Transverse colon (tissue), 4 donors: ENCODE measurements at regions not wholly inside any gene's neighbourhood (a gene's known extent, or its start where the extent isn't known, plus 50 kb on each side); places are given as distances from the start of the nearest gene placed in this dataset.
"Not testable (repeated sequence)": the region's sequence is repeated elsewhere in the genome, so short reads cannot be mapped to it uniquely, and the experiment has no call there.

Experiments used
- DNase-seq: peaks from one replicate; pipeline ENCODE4 v3.0.0-alpha.2; 2019
- H3K27ac ChIP-seq, 4 donors: fragments of 200-600 bp; sonication (generic); 2 replicates each; pipeline ENCODE4 v1.5.1; 2016 to 2018; ENCODE audit warnings: inconsistent platforms in 4 of 4
- H3K27me3 ChIP-seq: fragments of 200-600 bp; sonication (generic); 2 replicates; pipeline ENCODE4 v1.5.1; 2017; ENCODE audit warnings: inconsistent platforms
- H3K36me3 ChIP-seq, 4 donors: fragments of 200-600 bp; sonication (generic); 2 replicates each; pipeline ENCODE4 v1.5.1; 2017 to 2019; ENCODE audit warnings: inconsistent platforms in 4 of 4
- H3K4me1 ChIP-seq, 4 donors: fragments of 200-600 bp; sonication (generic); 2 replicates each; pipeline ENCODE4 v1.5.1; 2017 to 2020; ENCODE audit warnings: inconsistent platforms in 4 of 4
- H3K4me3 ChIP-seq, 4 donors: fragments of 200-600 bp; sonication (generic); 1 replicate in 1 of 4; 2 replicates in 3 of 4; pipeline versions ENCODE4 v1.5.1 to v1.6.1; 2017 to 2019; ENCODE audit warnings: inconsistent platforms in 4 of 4
- H3K9me3 ChIP-seq, 2 donors: fragments of 200-600 bp; sonication (generic); 2 replicates each; pipeline ENCODE4 v1.5.1; 2017 to 2019; ENCODE audit warnings: inconsistent platforms in 2 of 2
- EP300 ChIP-seq: sonication (generic); formaldehyde crosslinking; IDR thresholded peaks from one replicate; pipeline ENCODE4 v1.6.1; 2017; ENCODE audit warnings: antibody characterized with exemption, low read depth
- POLR2A ChIP-seq: fragments of 450-650 bp; IDR thresholded peaks from one replicate; pipeline ENCODE4 v1.6.1; 2016; ENCODE audit warnings: antibody characterized with exemption, mild to moderate bottlenecking, moderate library complexity
- POLR2AphosphoS5 ChIP-seq, 3 donors: sonication (generic); formaldehyde crosslinking; IDR thresholded peaks; one replicate each; pipeline ENCODE4 v1.6.1; 2016; ENCODE audit warnings: antibody characterized with exemption in 3 of 3
- WGBS, 2 donors: methylation state at CpG; one replicate each; pipeline ENCODE4 v1.1.5; 2018; ENCODE audit warnings: low coverage in 1 of 2; 5-methylcytosine and 5-hydroxymethylcytosine counted together
- in situ Hi-C, 4 donors: fragments of 200-750 bp; cut with MboI; loops; one replicate each; pipeline versions ENCODE4 v1.15.0 to v1.15.1; 2017; ENCODE audit warnings: low sequenced_read_pairs in 3 of 4, low pct_ligation_motif_present in 1 of 4, low pct_unique_long_range_greater_than_20kb in 1 of 4
- intact Hi-C: fragments of 100-400 bp; cut with DNase I; formaldehyde crosslinking; loops from one replicate; pipeline ENCODE4 v1.15.1; 2023; ENCODE audit warnings: low total_unique reads
- TF ChIP-seq, protein P1 (sequence below), 5 experiments: fragments of 200-600 bp in 3 of 5; fragments of 450-650 bp in 2 of 5; sonication (generic) in 3 of 5; IDR thresholded peaks; 1 replicate in 2 of 5; 2 replicates in 3 of 5; pipeline ENCODE4 v1.5.1; 2016 to 2017; ENCODE audit warnings: antibody characterized with exemption in 5 of 5, inconsistent platforms in 3 of 5, mild to moderate bottlenecking in 2 of 5, moderate library complexity in 1 of 5

GRCh38 chr6:27605401-27606342 is 132.8 kb upstream of the ZNF184 start:
- H3K4me3 ChIP-seq, result no peak overlapping the region
- H3K9me3 ChIP-seq, result no peaks in the 10 kb centered on the region
- H3K36me3 ChIP-seq, result no peaks in the 10 kb centered on the region
- intact Hi-C loops, result no loop called here
- H3K27ac ChIP-seq, result no peak overlapping the region
- in situ Hi-C loops, result no loop called here
- 23 to 55% methylated on average over 3 to 31 of the region's 31 CpGs for WGBS, 2 donors
- peaks cover 75% of the 10 kb centered on the region for H3K27me3 ChIP-seq
- TF ChIP-seq, protein P1, sequence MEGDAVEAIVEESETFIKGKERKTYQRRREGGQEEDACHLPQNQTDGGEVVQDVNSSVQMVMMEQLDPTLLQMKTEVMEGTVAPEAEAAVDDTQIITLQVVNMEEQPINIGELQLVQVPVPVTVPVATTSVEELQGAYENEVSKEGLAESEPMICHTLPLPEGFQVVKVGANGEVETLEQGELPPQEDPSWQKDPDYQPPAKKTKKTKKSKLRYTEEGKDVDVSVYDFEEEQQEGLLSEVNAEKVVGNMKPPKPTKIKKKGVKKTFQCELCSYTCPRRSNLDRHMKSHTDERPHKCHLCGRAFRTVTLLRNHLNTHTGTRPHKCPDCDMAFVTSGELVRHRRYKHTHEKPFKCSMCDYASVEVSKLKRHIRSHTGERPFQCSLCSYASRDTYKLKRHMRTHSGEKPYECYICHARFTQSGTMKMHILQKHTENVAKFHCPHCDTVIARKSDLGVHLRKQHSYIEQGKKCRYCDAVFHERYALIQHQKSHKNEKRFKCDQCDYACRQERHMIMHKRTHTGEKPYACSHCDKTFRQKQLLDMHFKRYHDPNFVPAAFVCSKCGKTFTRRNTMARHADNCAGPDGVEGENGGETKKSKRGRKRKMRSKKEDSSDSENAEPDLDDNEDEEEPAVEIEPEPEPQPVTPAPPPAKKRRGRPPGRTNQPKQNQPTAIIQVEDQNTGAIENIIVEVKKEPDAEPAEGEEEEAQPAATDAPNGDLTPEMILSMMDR (IDR thresholded peaks at IDR 0.05), result no peak
- TF ChIP-seq POLR2A (no peak), POLR2AphosphoS5 (IDR thresholded peaks at IDR 0.05) (no peak), EP300 (no peak)
- DNase-seq, result no peak
- H3K4me1 ChIP-seq, result no peaks in the 10 kb centered on the region

DNA sequence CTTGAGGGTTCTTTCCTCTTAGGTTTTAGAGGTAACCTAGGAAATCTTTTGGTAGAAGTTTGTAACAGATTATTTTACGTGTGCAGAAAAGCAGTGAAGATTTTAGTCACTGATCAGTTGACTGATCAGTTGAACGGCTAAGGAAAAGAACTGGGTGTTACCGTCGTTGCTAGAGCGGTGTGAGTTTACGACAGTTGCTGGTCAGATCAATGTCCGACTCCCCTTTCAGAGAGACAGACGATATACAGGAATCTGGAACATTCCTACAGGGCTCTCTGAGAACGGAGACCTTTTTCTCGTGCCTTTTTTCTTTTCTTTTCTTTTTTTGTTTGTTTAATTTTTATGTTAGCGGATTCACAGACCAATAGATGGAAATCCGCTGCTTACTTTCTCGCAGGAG is 132.1 kb upstream of the ZNF184 start:
- peaks cover 79% of the 10 kb centered on the region for H3K27me3 ChIP-seq
- intact Hi-C loops, result no loop called here

GRCh38 chr6:27601668-27602254 is 128.9 kb upstream of the ZNF184 start:
- Histone ChIP-seq H3K4me1 (no peaks in the 10 kb centered on the region), H3K9me3 (no peaks in the 10 kb centered on the region), H3K27me3 (peaks cover 99% of the 10 kb centered on the region), H3K4me3 (no peak overlapping the region), H3K36me3 (no peaks in the 10 kb centered on the region), H3K27ac (no peak overlapping the region)
- WGBS, 2 donors, result 23 to 53% methylated on average over 16 to 23 of the region's 23 CpGs
- DNase-seq, result no peak
- in situ Hi-C loops, result no loop called here
- no peak for TF ChIP-seq POLR2AphosphoS5 (IDR thresholded peaks at IDR 0.05)
- intact Hi-C loops, result no loop called here

More for the DNA sequence above, 132.1 kb upstream of the ZNF184 start:
- no peak overlapping the region for H3K27ac ChIP-seq
- in situ Hi-C loops, result no loop called here
- H3K4me1 ChIP-seq, result no peaks in the 10 kb centered on the region
- DNase-seq, result no peak
- H3K4me3 ChIP-seq, result no peak overlapping the region
- 12 to 18% methylated on average over 10 to 13 of the region's 13 CpGs for WGBS, 2 donors
- H3K9me3 ChIP-seq, result no peaks in the 10 kb centered on the region
- no peak for TF ChIP-seq POLR2A
- no peak for TF ChIP-seq EP300
- TF ChIP-seq POLR2AphosphoS5 (IDR thresholded peaks at IDR 0.05), result no peak
- TF ChIP-seq, protein P1 (IDR thresholded peaks at IDR 0.05), result no peak
- H3K36me3 ChIP-seq, result no peaks in the 10 kb centered on the region

- in situ Hi-C loops, result no loop called here
- Histone ChIP-seq H3K4me1 (no peaks in the 10 kb centered on the region), H3K27ac (no peak overlapping the region), H3K4me3 (no peak overlapping the region), H3K27me3 (peaks cover 99% of the 10 kb centered on the region), H3K9me3 (no peaks in the 10 kb centered on the region), H3K36me3 (no peaks in the 10 kb centered on the region)
- TF ChIP-seq, protein P1 (IDR thresholded peaks at IDR 0.05), result no peak
- no peak for TF ChIP-seq EP300
- TF ChIP-seq POLR2A, result no peak
- TF ChIP-seq POLR2AphosphoS5 (IDR thresholded peaks at IDR 0.05), result no peak
- no peak for DNase-seq
- WGBS, 2 donors, result 87 to 91% methylated on average over 6 to 19 of the region's 19 CpGs
- intact Hi-C loops, result no loop called here
Observed at GRCh38 chr6:27599859-27600532, 127.1 kb upstream of the ZNF184 start.

DNA sequence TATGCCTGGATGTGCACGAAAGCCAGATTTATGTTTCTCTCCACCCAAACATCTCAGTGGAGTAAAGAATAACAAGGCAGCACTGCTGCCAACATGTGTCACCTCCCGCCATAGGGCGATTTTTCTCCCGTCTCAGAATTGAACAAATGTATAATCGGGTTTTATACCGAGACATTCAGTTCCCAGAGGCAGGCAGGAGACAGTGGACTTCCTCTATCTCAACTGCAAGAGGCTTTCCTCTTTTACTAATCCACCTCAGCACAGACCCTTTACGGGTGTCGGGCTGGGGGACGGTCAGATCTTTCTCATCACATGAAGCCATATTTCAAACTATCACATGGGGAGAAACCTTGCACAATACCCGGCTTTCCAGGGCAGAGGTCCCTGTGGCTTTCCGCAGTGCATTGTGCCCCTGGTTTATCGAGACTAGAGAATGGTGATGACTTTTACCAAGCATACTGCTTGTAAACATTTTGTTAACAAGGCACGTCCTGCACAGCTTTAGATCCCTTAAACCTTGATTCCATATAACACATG is 124.2 kb upstream of the ZNF184 start:
- intact Hi-C loops, H3K4me1 ChIP-seq, H3K36me3 ChIP-seq, H3K9me3 ChIP-seq, H3K4me3 ChIP-seq, DNase-seq, H3K27ac ChIP-seq, in situ Hi-C loops: not testable (repeated sequence)
- peaks cover 99% of the 10 kb centered on the region for H3K27me3 ChIP-seq
- 69 to 80% methylated on average over 2 to 13 of the region's 13 CpGs for WGBS, 2 donors
